Fibroblast of skin of abdomen (primary cell): ENCODE measurements at regions not wholly inside any gene's neighbourhood (a gene's known extent, or its start where the extent isn't known, plus 50 kb on each side); places are given as distances from the start of the nearest gene placed in this dataset.

Experiments used
- DNase-seq: peaks from one replicate; pipeline ENCODE4 v3.0.0-alpha.2; 2013

- no peak for DNase-seq
Observed at GRCh38 chr18:61274416-61274960, 58.7 kb upstream of the CDH20 start.

GRCh38 chr18:61277808-61278207 is 55.4 kb upstream of the CDH20 start:
- no peak for DNase-seq

DNA sequence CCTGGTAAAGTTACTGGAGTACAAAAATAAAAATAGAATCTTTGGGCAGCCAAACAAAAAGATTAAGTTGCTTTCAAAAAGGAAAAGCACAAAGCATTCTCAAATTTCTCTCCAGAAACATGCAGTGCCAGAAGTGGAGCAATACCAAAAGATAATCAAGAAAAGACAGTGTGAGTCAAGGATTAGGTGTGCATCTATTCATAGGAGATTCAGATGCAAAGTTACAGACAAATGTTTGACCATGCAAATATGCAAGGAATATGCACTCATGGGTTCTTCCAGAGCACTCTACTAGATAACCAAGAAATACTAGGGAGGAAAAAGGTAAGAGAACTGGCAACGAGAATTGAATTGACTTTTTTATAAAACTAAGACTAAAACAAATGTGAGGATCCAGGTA is 51.8 kb upstream of the CDH20 start:
- DNase-seq: no peak

- no peak for DNase-seq
Observed at GRCh38 chr18:61282926-61283325, 50.3 kb upstream of the CDH20 start.
